ENCODE measurements at regions not wholly inside any gene's neighbourhood (a gene's known extent, or its start where the extent isn't known, plus 50 kb on each side); places are given as distances from the start of the nearest gene placed in this dataset.

GRCh38 chr1:222464841-222465210 is 83.1 kb downstream of the HHIPL2 start:
- TF ChIP-seq, protein P1, sequence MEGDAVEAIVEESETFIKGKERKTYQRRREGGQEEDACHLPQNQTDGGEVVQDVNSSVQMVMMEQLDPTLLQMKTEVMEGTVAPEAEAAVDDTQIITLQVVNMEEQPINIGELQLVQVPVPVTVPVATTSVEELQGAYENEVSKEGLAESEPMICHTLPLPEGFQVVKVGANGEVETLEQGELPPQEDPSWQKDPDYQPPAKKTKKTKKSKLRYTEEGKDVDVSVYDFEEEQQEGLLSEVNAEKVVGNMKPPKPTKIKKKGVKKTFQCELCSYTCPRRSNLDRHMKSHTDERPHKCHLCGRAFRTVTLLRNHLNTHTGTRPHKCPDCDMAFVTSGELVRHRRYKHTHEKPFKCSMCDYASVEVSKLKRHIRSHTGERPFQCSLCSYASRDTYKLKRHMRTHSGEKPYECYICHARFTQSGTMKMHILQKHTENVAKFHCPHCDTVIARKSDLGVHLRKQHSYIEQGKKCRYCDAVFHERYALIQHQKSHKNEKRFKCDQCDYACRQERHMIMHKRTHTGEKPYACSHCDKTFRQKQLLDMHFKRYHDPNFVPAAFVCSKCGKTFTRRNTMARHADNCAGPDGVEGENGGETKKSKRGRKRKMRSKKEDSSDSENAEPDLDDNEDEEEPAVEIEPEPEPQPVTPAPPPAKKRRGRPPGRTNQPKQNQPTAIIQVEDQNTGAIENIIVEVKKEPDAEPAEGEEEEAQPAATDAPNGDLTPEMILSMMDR (IDR thresholded peaks at IDR 0.05; ENCODE audit: low read depth, low read length), result no peak
- no peak for TF ChIP-seq EZH2phosphoT487 (IDR thresholded peaks at IDR 0.05; ENCODE audit: low read depth)
